Loucy (cell line): ENCODE measurements at regions not wholly inside any gene's neighbourhood (a gene's known extent, or its start where the extent isn't known, plus 50 kb on each side); places are given as distances from the start of the nearest gene placed in this dataset.

Experiments used
- H2AFZ ChIP-seq: fragments of 200-600 bp; sonication (generic); 2 replicates; pipeline ENCODE4 v1.6.0; 2016; ENCODE audit warnings: antibody characterized with exemption, mild to moderate bottlenecking, low read length, moderate library complexity
- H3F3A ChIP-seq: fragments of 200-600 bp; 2 replicates; pipeline ENCODE4 v1.6.0; 2016; ENCODE audit warnings: antibody characterized with exemption, low read depth, mild to moderate bottlenecking
- H3K27me3 ChIP-seq: fragments of 200-600 bp; sonication (generic); 2 replicates; pipeline ENCODE4 v1.6.1; 2014; ENCODE audit warnings: low read length, mild to moderate bottlenecking; ENCODE audit not compliant: insufficient read depth, poor library complexity, severe bottlenecking
- H3K36me3 ChIP-seq: fragments of 200-600 bp; sonication (generic); 2 replicates; pipeline ENCODE4 v1.6.1; 2016; ENCODE audit warnings: low read length; ENCODE audit not compliant: insufficient read depth
- H3K4me1 ChIP-seq: fragments of 200-600 bp; sonication (generic); 2 replicates; pipeline ENCODE4 v1.5.1; 2014; ENCODE audit warnings: low read length, mild to moderate bottlenecking; ENCODE audit not compliant: insufficient read depth, poor library complexity, severe bottlenecking
- H3K4me2 ChIP-seq: fragments of 200-600 bp; sonication (generic); 2 replicates; pipeline ENCODE4 v1.6.0; 2014; ENCODE audit warnings: antibody characterized with exemption, low read length, low read depth, mild to moderate bottlenecking; ENCODE audit not compliant: poor library complexity, severe bottlenecking
- H3K4me3 ChIP-seq: fragments of 200-600 bp; sonication (generic); 2 replicates; pipeline ENCODE4 v1.5.1; 2014; ENCODE audit warnings: low read length, mild to moderate bottlenecking, mixed read lengths; ENCODE audit not compliant: poor library complexity, severe bottlenecking
- H3K79me2 ChIP-seq: fragments of 200-600 bp; sonication (generic); 2 replicates; pipeline ENCODE4 v1.6.1; 2014; ENCODE audit warnings: low read length; ENCODE audit not compliant: insufficient read depth
- H3K9ac ChIP-seq: fragments of 200-600 bp; sonication (generic); 2 replicates; pipeline ENCODE4 v1.6.0; 2014; ENCODE audit warnings: mild to moderate bottlenecking, low read depth, low read length, moderate library complexity; ENCODE audit not compliant: poor library complexity, severe bottlenecking
- H3K9me2 ChIP-seq: fragments of 200-600 bp; sonication (generic); replicated peaks from 2 replicates; pipeline ENCODE4 v1.6.1; 2016; ENCODE audit warnings: low read depth, low read length, mixed read lengths
- H3K9me3 ChIP-seq: fragments of 200-600 bp; sonication (generic); 2 replicates; pipeline ENCODE4 v1.6.1; 2014; ENCODE audit warnings: mild to moderate bottlenecking, antibody characterized with exemption, low read length, low read depth; ENCODE audit not compliant: insufficient read depth
- H4K20me1 ChIP-seq: fragments of 200-600 bp; sonication (generic); 2 replicates; pipeline ENCODE4 v1.6.0; 2014; ENCODE audit warnings: antibody characterized with exemption, low read length, mild to moderate bottlenecking; ENCODE audit not compliant: insufficient read depth, poor library complexity, severe bottlenecking
- EZH2phosphoT487 ChIP-seq: fragments of 200-600 bp; IDR thresholded peaks from 2 replicates; pipeline ENCODE4 v1.6.1; 2018; ENCODE audit warnings: antibody characterized with exemption, mild to moderate bottlenecking, moderate library complexity, borderline replicate concordance
- TF ChIP-seq, protein P1 (sequence below): fragments of 200-600 bp; sonication (generic); conservative IDR thresholded peaks from 2 replicates; pipeline ENCODE4 v1.5.1; 2014; ENCODE audit warnings: mild to moderate bottlenecking, antibody characterized with exemption, low read length

DNA sequence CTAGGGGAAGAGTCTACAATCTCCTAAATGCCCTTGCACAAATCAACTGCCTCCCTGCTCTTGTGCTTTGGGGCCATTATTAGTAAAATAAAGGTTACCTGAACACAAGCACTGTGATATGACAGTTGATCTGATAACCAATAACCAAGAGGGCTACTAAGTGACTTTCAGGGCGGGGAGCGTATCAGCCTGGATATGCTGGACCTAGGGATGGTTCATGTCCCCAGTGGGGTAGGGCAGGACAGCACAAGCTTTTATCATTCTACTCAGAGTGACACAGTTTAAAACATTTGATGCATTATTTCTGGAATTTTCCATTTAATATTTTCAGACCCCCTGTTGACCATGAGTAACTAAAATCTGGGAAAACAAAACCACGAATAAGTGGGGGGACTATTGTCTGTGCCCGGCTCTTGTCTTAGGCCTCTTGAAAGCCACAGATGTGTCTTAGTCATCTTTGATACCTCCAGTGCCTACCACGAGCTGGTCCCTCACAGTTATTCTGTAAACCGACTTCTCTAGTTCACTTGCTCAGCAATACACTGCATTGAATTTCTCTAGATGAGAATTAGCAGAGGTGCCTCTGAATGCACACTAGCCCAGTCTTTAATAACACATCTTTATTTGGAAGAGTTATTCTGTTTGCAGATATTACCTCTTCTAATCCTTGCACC, 94.6 kb upstream of the DHX40 start:
- Histone ChIP-seq H3K9me3 (no peaks in the 10 kb centered on the region), H2AFZ (no peak overlapping the region), H3K9ac (no peak overlapping the region), H3K79me2 (no peaks in the 10 kb centered on the region), H3K9me2 (no peaks in the 10 kb centered on the region), H3F3A (peaks cover 8% of the 10 kb centered on the region; the same call in 1 of the 2 replicates), H3K4me3 (no peak overlapping the region), H3K4me1 (peaks cover 41% of the 10 kb centered on the region), H3K27me3 (no peaks in the 10 kb centered on the region), H3K36me3 (no peaks in the 10 kb centered on the region), H4K20me1 (no peaks in the 10 kb centered on the region), H3K4me2 (no peak overlapping the region)
- TF ChIP-seq, protein P1, sequence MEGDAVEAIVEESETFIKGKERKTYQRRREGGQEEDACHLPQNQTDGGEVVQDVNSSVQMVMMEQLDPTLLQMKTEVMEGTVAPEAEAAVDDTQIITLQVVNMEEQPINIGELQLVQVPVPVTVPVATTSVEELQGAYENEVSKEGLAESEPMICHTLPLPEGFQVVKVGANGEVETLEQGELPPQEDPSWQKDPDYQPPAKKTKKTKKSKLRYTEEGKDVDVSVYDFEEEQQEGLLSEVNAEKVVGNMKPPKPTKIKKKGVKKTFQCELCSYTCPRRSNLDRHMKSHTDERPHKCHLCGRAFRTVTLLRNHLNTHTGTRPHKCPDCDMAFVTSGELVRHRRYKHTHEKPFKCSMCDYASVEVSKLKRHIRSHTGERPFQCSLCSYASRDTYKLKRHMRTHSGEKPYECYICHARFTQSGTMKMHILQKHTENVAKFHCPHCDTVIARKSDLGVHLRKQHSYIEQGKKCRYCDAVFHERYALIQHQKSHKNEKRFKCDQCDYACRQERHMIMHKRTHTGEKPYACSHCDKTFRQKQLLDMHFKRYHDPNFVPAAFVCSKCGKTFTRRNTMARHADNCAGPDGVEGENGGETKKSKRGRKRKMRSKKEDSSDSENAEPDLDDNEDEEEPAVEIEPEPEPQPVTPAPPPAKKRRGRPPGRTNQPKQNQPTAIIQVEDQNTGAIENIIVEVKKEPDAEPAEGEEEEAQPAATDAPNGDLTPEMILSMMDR = no peak
- TF ChIP-seq EZH2phosphoT487 = no peak

DNA sequence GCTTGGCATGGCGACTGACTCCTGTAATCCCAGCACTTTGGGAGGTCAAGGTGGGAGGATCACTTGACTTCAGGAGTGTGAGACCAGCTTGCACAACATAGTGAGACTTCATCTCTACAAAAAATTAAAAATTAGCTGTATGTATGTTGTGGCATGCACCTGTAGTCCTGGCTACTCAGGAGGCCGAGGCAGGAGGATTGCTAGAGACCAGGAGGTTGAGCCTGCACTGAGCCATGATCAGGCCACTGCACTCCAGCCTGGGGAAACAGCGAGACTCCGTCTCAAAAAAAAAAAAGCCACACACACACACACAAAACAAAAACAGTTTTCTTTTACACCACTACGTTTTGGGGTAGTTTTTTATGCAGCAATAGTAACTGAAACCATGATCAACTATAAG, 89.0 kb upstream of the DHX40 start:
- no peaks in the 10 kb centered on the region for H3K27me3 ChIP-seq
- no peak overlapping the region for H3K4me2 ChIP-seq
- H3K4me3 ChIP-seq = no peak overlapping the region
- no peak overlapping the region for H2AFZ ChIP-seq
- no peaks in the 10 kb centered on the region for H4K20me1 ChIP-seq
- H3K79me2 ChIP-seq = no peaks in the 10 kb centered on the region
- no peak overlapping the region for H3K9ac ChIP-seq
- H3F3A ChIP-seq = no peaks in the 10 kb centered on the region
- TF ChIP-seq, protein P1 = no peak
- TF ChIP-seq EZH2phosphoT487 = no peak
- no peaks in the 10 kb centered on the region for H3K9me3 ChIP-seq
- no peaks in the 10 kb centered on the region for H3K36me3 ChIP-seq
- peaks cover under 1% of the 10 kb centered on the region for H3K4me1 ChIP-seq
- H3K9me2 ChIP-seq = no peaks in the 10 kb centered on the region

DNA sequence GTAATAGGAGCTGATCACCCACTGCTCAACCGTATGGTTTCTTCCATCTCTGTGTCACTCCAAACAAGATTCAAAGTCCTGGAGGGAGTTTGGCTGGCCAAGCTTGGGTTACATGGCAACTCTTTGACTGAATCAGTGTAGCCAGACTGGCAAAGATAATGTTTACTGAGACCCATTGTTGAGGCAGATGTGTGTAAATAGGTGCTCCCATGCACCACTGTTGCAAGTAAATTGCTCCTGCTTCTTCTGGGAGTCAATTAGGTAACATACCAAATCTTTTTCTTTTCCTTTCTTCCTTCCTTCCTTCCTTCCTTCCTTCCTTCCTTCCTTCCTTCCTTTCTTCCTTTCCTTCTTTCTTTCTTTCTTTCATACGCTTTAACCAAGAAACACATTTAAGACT, 86.3 kb upstream of the DHX40 start:
- Histone ChIP-seq H3K9me3 (no peaks in the 10 kb centered on the region), H3K9me2 (no peaks in the 10 kb centered on the region), H3K79me2 (no peaks in the 10 kb centered on the region), H3K27me3 (no peaks in the 10 kb centered on the region), H3K4me1 (peaks cover 8% of the 10 kb centered on the region), H4K20me1 (no peaks in the 10 kb centered on the region), H3K9ac (no peak overlapping the region), H3K4me3 (no peak overlapping the region), H2AFZ (no peak overlapping the region), H3F3A (no peaks in the 10 kb centered on the region), H3K4me2 (no peak overlapping the region), H3K36me3 (no peaks in the 10 kb centered on the region)
- TF ChIP-seq EZH2phosphoT487 = no peak
- TF ChIP-seq, protein P1 = no peak
